GM06990 (cell line): ENCODE measurements at regions not wholly inside any gene's neighbourhood (a gene's known extent, or its start where the extent isn't known, plus 50 kb on each side); places are given as distances from the start of the nearest gene placed in this dataset.

Source experiments
- DNase-seq: peaks from one replicate; pipeline ENCODE4 v3.0.0-alpha.2; 2011; ENCODE audit not compliant: insufficient read length; ENCODE audit errors: extremely low read depth
- H3K27me3 ChIP-seq: replicated peaks from 2 replicates; pipeline ENCODE4 v1.6.0; 2011; ENCODE audit warnings: low read length; ENCODE audit not compliant: control insufficient read depth, insufficient read depth
- H3K36me3 ChIP-seq: 2 replicates; pipeline ENCODE4 v1.5.1; 2011; ENCODE audit warnings: low read length; ENCODE audit not compliant: control insufficient read depth, insufficient read depth
- H3K4me3 ChIP-seq: replicated peaks from 2 replicates; pipeline ENCODE4 v1.5.1; 2011; ENCODE audit warnings: low read depth, mild to moderate bottlenecking, control low read depth, low read length
- TF ChIP-seq, protein P1 (sequence below): IDR thresholded peaks from 2 replicates; pipeline ENCODE4 v1.5.1; 2011; ENCODE audit warnings: low read length, control low read depth, mild to moderate bottlenecking, inconsistent platforms; ENCODE audit not compliant: insufficient read depth, poor library complexity, severe bottlenecking

DNA sequence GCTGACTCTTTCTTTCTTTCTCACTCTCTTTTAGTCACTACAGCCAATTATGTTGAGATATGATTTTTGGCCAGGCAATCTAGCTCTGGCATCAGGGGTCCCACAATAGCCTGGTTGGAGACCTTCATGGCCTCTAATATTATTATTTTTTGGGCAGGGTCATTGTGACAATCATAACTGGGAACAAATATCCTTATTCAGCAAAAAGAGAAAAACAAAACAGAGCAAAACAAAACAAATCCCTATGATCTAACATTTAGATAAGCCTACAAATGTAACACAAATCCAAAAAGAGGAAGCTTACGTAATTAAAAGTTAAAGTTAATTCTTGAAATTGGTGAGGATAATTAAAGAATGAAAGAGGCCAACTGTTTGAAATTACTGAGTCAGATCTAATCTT lies 640.0 kb downstream of the TUSC7 start:
- no peaks in the 10 kb centered on the region for H3K27me3 ChIP-seq
- TF ChIP-seq, protein P1, sequence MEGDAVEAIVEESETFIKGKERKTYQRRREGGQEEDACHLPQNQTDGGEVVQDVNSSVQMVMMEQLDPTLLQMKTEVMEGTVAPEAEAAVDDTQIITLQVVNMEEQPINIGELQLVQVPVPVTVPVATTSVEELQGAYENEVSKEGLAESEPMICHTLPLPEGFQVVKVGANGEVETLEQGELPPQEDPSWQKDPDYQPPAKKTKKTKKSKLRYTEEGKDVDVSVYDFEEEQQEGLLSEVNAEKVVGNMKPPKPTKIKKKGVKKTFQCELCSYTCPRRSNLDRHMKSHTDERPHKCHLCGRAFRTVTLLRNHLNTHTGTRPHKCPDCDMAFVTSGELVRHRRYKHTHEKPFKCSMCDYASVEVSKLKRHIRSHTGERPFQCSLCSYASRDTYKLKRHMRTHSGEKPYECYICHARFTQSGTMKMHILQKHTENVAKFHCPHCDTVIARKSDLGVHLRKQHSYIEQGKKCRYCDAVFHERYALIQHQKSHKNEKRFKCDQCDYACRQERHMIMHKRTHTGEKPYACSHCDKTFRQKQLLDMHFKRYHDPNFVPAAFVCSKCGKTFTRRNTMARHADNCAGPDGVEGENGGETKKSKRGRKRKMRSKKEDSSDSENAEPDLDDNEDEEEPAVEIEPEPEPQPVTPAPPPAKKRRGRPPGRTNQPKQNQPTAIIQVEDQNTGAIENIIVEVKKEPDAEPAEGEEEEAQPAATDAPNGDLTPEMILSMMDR, result no peak
- DNase-seq, result no peak

DNA sequence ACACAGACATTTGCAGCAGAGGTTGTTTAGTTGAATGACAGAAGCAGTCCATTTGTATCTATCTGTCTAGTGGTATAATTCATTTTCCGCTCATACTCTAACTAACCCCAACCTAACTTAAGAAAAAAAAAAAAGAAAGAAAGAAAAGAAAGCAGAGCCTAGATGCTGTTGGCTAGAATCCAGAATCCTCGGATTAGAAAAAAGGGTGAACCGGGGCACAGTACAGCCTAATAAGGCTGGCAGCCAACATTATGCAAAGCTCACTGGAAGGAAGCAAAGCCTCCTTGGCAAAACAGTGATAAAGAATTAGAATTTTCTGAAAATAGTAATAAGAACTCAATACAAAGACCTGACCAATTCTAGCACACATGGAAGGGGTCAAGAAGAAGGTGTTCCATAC lies 640.8 kb downstream of the TUSC7 start:
- no peak for DNase-seq
- Histone ChIP-seq H3K4me3 (no peak overlapping the region), H3K27me3 (no peaks in the 10 kb centered on the region), H3K36me3 (no peaks in the 10 kb centered on the region)
- TF ChIP-seq, protein P1, result no peak

More for the DNA sequence above, 640.0 kb downstream of the TUSC7 start:
- no peak overlapping the region for H3K4me3 ChIP-seq
- H3K36me3 ChIP-seq, result no peaks in the 10 kb centered on the region

DNA sequence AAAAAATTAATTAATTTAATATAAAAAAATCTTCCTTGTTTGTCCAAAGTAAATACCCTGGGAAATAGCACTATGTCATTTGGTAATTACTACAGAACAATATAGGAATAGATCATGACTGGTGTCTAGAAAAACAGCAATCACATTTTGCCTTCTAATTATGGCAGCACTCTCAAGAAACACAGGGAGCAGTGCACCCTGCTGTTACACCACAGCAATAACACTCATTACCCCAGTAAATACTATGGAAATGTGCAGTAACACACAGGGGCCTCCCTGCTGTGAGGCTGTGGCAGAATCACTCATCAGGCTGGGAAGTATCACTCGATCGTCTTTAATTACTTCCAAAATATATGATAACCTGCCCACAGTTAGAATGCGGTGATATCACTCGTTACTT lies 646.0 kb downstream of the TUSC7 start:
- Histone ChIP-seq H3K4me3 (no peak overlapping the region), H3K36me3 (no peaks in the 10 kb centered on the region), H3K27me3 (no peaks in the 10 kb centered on the region)
- no peak for DNase-seq
- TF ChIP-seq, protein P1, result peak; percentile 37

DNA sequence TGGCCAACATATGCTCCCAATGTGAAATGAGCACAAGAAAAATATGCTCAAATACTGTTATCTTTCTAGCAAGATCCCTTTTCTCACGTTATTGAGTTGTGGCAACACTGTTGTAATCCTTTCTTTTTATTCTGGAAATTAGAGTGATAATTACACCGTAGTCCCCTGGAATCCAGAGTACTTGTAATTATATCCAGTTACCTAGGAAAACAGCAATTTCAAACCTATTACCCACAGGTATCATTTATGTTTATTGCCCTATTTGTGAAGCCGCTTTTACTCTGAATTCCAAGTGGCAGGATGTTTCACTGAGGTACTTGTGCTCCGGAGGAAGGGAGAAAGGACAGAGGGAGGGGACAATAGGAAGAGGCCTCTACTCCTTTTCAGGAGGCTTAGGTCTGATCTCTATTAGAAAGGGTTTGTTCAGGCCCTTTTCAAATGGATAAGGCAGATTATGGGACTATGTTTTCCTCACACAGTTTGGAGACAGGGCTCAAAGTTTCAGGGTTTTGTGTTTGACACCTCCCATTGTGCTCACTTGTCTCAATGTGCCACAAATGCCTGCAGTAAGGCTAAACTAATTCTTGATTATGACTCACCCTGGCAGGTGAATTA lies 646.6 kb downstream of the TUSC7 start:
- H3K27me3 ChIP-seq, result no peaks in the 10 kb centered on the region
- no peak overlapping the region for H3K4me3 ChIP-seq
- TF ChIP-seq, protein P1, result no peak
- no peak for DNase-seq
- no peaks in the 10 kb centered on the region for H3K36me3 ChIP-seq

DNA sequence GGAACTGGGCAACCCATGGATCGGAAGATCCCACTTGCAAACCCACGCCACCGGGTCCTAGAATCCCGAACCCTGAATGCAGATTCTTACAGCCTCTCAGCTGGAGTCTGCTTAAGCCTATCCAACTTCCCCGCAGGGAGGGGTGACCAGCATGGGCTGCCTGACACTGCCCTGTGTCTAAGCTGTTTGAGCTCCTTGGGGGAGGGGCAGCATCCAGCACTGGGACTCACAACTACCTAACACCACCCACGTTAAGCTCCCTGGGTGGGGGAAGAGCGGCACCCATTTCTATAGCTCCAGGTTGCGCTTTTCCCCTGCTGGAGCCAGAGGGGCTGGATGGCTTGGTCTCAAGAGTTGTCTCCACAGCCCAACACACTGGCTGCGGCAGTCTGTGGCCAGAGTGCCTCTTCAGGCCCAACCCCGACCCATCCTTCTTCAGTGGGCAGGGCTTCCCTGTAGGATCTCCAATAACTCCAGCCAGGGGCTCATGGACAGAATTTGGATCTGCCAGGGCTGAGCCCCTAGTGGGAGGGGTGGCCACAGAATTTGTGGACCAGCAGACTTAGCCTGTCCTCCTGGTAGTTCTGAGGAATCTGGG lies 649.2 kb downstream of the TUSC7 start:
- TF ChIP-seq, protein P1, result no peak

More for the DNA sequence above, 649.2 kb downstream of the TUSC7 start:
- DNase-seq, result no peak
- H3K36me3 ChIP-seq, result no peaks in the 10 kb centered on the region
- H3K4me3 ChIP-seq, result no peak overlapping the region
- H3K27me3 ChIP-seq, result no peaks in the 10 kb centered on the region
